ENCODE measurements at regions not wholly inside any gene's neighbourhood (a gene's known extent, or its start where the extent isn't known, plus 50 kb on each side); places are given as distances from the start of the nearest gene placed in this dataset.

GRCh38 chr6:21949211-21949801 is 347.5 kb downstream of the PRL start:
- H3K27ac ChIP-seq (ENCODE audit: low read length) = peak overlapping the region; percentile 58
- DNase-seq = no peak

GRCh38 chr6:21952367-21952766 is 344.5 kb downstream of the PRL start:
- DNase-seq (no peak), ATAC-seq (ENCODE audit: insufficient read depth, low read depth) (no peak)
- TF ChIP-seq EZH2 (IDR thresholded peaks at IDR 0.05; ENCODE audit: borderline replicate concordance, low read depth, low read length, severe bottlenecking) = no peak
- TF ChIP-seq CTCF (IDR thresholded peaks at IDR 0.05; ENCODE audit: borderline replicate concordance, extremely low read depth, low read length, poor library complexity, severe bottlenecking) = no peak
- Histone ChIP-seq H3K4me2 (ENCODE audit: insufficient read depth, low read length) (no peak overlapping the region), H3K36me3 (ENCODE audit: insufficient read depth, low read length) (no peaks in the 10 kb centered on the region), H4K20me1 (ENCODE audit: insufficient read depth, low read length) (no peaks in the 10 kb centered on the region), H3K27me3 (ENCODE audit: insufficient read depth, low read length, poor library complexity) (no peaks in the 10 kb centered on the region), H3K27ac (ENCODE audit: low read length) (peak overlapping the region; percentile 82), H3K9me3 (ENCODE audit: insufficient read depth, low read length, severe bottlenecking) (no peaks in the 10 kb centered on the region), H3K4me3 (ENCODE audit: low read depth in 1 of 2, low read length in 2 of 2) (no peak overlapping the region), H3K4me1 (ENCODE audit: insufficient read depth, low read length) (peaks cover 68% of the 10 kb centered on the region), H3K79me2 (ENCODE audit: insufficient read depth, low read length) (peaks cover 22% of the 10 kb centered on the region), H3K9ac (ENCODE audit: low read depth, low read length) (no peak overlapping the region), H2AFZ (ENCODE audit: low read depth, low read length) (no peak overlapping the region)

More at GRCh38 chr6:21949211-21949801, 347.5 kb downstream of the PRL start:
- no peak overlapping the region for H3K4me3 ChIP-seq (ENCODE audit: low read depth in 1 of 2, low read length in 2 of 2)
- no peaks in the 10 kb centered on the region for H4K20me1 ChIP-seq (ENCODE audit: insufficient read depth, low read length)
- H3K27me3 ChIP-seq (ENCODE audit: insufficient read depth, low read length, poor library complexity) = no peaks in the 10 kb centered on the region
- no peak overlapping the region for H2AFZ ChIP-seq (ENCODE audit: low read depth, low read length)
- no peak overlapping the region for H3K9ac ChIP-seq (ENCODE audit: low read depth, low read length)
- ATAC-seq (ENCODE audit: insufficient read depth, low read depth) = no peak
- H3K4me2 ChIP-seq (ENCODE audit: insufficient read depth, low read length) = no peak overlapping the region
- TF ChIP-seq EZH2 (IDR thresholded peaks at IDR 0.05; ENCODE audit: borderline replicate concordance, low read depth, low read length, severe bottlenecking) (no peak), CTCF (IDR thresholded peaks at IDR 0.05; ENCODE audit: borderline replicate concordance, extremely low read depth, low read length, poor library complexity, severe bottlenecking) (no peak)
- no peaks in the 10 kb centered on the region for H3K9me3 ChIP-seq (ENCODE audit: insufficient read depth, low read length, severe bottlenecking)
- H3K79me2 ChIP-seq (ENCODE audit: insufficient read depth, low read length) = peaks cover 17% of the 10 kb centered on the region
- peaks cover 78% of the 10 kb centered on the region for H3K4me1 ChIP-seq (ENCODE audit: insufficient read depth, low read length)
- H3K36me3 ChIP-seq (ENCODE audit: insufficient read depth, low read length) = no peaks in the 10 kb centered on the region

- H3K4me3 ChIP-seq (ENCODE audit: low read depth in 1 of 2, low read length in 2 of 2) = no peak overlapping the region
- H3K27ac ChIP-seq (ENCODE audit: low read length) = peak overlapping the region; percentile 82
- no peaks in the 10 kb centered on the region for H4K20me1 ChIP-seq (ENCODE audit: insufficient read depth, low read length)
- ATAC-seq (ENCODE audit: insufficient read depth, low read depth) = peak; percentile 93
- H3K36me3 ChIP-seq (ENCODE audit: insufficient read depth, low read length) = no peaks in the 10 kb centered on the region
- H3K9ac ChIP-seq (ENCODE audit: low read depth, low read length) = no peak overlapping the region
- no peaks in the 10 kb centered on the region for H3K9me3 ChIP-seq (ENCODE audit: insufficient read depth, low read length, severe bottlenecking)
- H3K4me2 ChIP-seq (ENCODE audit: insufficient read depth, low read length) = peak overlapping the region; percentile 43; the same call in 1 of the 2 replicates
- DNase-seq = peak; percentile 83
- no peaks in the 10 kb centered on the region for H3K27me3 ChIP-seq (ENCODE audit: insufficient read depth, low read length, poor library complexity)
- peaks cover 22% of the 10 kb centered on the region for H3K79me2 ChIP-seq (ENCODE audit: insufficient read depth, low read length)
- peaks cover 53% of the 10 kb centered on the region for H3K4me1 ChIP-seq (ENCODE audit: insufficient read depth, low read length)
- no peak for TF ChIP-seq EZH2 (IDR thresholded peaks at IDR 0.05; ENCODE audit: borderline replicate concordance, low read depth, low read length, severe bottlenecking)
- H2AFZ ChIP-seq (ENCODE audit: low read depth, low read length) = no peak overlapping the region
Observed at GRCh38 chr6:21953831-21954801, 342.7 kb downstream of the PRL start.
